ENCODE measurements at regions not wholly inside any gene's neighbourhood (a gene's known extent, or its start where the extent isn't known, plus 50 kb on each side); places are given as distances from the start of the nearest gene placed in this dataset.

DNA sequence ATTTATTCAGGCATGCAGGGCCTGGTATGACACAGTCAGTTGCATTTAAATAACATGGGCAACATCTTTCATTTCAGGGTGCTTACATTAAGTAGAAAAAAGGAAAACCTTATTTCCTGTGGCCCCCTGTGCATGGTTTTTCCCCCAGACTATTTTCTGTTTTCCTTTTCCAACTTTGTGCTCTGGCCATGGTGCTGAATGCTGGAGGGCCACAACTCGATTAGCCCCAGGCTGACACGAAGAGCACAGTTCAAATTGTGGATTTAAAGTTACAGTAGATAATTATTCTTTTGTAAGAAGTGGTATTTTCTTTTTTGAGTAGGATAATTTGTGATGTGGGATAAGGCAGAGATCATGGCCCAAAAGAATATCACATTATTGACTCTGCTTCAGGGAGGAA lies 332.0 kb downstream of the HAO1 start:
- H3K4me1 ChIP-seq (ENCODE audit: control insufficient read depth, extremely low read depth, insufficient read depth, low read length), result no peaks in the 10 kb centered on the region

GRCh38 chr20:7609251-7609650 lies 331.0 kb downstream of the HAO1 start:
- Histone ChIP-seq H3K9me3 (ENCODE audit: control insufficient read depth, low read depth, low read length) (no peaks in the 10 kb centered on the region), H3K4me2 (ENCODE audit: control insufficient read depth, extremely low read depth, insufficient read depth, low read depth, low read length) (no peak overlapping the region), H3K36me3 (ENCODE audit: control insufficient read depth in 2 of 2, extremely low read depth in 1 of 2, insufficient read depth in 2 of 2, low read length in 2 of 2) (no peaks in the 10 kb centered on the region), H4K20me1 (ENCODE audit: control insufficient read depth, extremely low read depth, insufficient read depth, low read length) (no peaks in the 10 kb centered on the region), H3K9me1 (ENCODE audit: control insufficient read depth, extremely low read depth, insufficient read depth, low read length) (no peaks in the 10 kb centered on the region), H3K27me3 (ENCODE audit: control insufficient read depth, extremely low read depth, insufficient read depth, low read length) (no peaks in the 10 kb centered on the region), H3K27ac (ENCODE audit: control insufficient read depth, insufficient read depth, low read length) (no peak overlapping the region), H2AFZ (ENCODE audit: control insufficient read depth, low read length) (no peak overlapping the region), H3K9ac (ENCODE audit: control insufficient read depth, extremely low read depth, insufficient read depth, low read length) (no peak overlapping the region), H3K4me3 (ENCODE audit: control insufficient read depth in 2 of 3, extremely low read depth in 1 of 3, insufficient read depth in 2 of 3, low read depth in 1 of 3, low read length in 3 of 3) (no peak overlapping the region), H3K79me2 (ENCODE audit: control insufficient read depth, insufficient read depth, low read length) (no peaks in the 10 kb centered on the region), H3K4me1 (ENCODE audit: control insufficient read depth, extremely low read depth, insufficient read depth, low read length) (no peaks in the 10 kb centered on the region)
- TF ChIP-seq, protein P1, sequence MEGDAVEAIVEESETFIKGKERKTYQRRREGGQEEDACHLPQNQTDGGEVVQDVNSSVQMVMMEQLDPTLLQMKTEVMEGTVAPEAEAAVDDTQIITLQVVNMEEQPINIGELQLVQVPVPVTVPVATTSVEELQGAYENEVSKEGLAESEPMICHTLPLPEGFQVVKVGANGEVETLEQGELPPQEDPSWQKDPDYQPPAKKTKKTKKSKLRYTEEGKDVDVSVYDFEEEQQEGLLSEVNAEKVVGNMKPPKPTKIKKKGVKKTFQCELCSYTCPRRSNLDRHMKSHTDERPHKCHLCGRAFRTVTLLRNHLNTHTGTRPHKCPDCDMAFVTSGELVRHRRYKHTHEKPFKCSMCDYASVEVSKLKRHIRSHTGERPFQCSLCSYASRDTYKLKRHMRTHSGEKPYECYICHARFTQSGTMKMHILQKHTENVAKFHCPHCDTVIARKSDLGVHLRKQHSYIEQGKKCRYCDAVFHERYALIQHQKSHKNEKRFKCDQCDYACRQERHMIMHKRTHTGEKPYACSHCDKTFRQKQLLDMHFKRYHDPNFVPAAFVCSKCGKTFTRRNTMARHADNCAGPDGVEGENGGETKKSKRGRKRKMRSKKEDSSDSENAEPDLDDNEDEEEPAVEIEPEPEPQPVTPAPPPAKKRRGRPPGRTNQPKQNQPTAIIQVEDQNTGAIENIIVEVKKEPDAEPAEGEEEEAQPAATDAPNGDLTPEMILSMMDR (optimal IDR thresholded peaks at IDR 0.05 in 1 of 3, IDR thresholded peaks at IDR 0.05 in 1 of 3, conservative IDR thresholded peaks at IDR 0.05 in 1 of 3; ENCODE audit: extremely low read depth in 1 of 3, insufficient read depth in 2 of 3, low read length in 3 of 3), result no peak
- no peak for TF ChIP-seq EZH2 (IDR thresholded peaks at IDR 0.05; ENCODE audit: low read length)
- dilution Hi-C loops (cut with MboI; ENCODE audit: extremely low pct_ligation_motif_present, low sequenced_read_pairs), result no loop called here
- no peak for DNase-seq (ENCODE audit: low read depth, low spot score)
- no peak for FAIRE-seq

More for the DNA sequence above, 332.0 kb downstream of the HAO1 start:
- peak; percentile 82 for FAIRE-seq
- Histone ChIP-seq H3K27ac (ENCODE audit: control insufficient read depth, insufficient read depth, low read length) (no peak overlapping the region), H3K9ac (ENCODE audit: control insufficient read depth, extremely low read depth, insufficient read depth, low read length) (no peak overlapping the region), H3K27me3 (ENCODE audit: control insufficient read depth, extremely low read depth, insufficient read depth, low read length) (no peaks in the 10 kb centered on the region), H3K79me2 (ENCODE audit: control insufficient read depth, insufficient read depth, low read length) (no peaks in the 10 kb centered on the region), H3K4me3 (ENCODE audit: control insufficient read depth in 2 of 3, extremely low read depth in 1 of 3, insufficient read depth in 2 of 3, low read depth in 1 of 3, low read length in 3 of 3) (no peak overlapping the region), H3K9me3 (ENCODE audit: control insufficient read depth, low read depth, low read length) (no peaks in the 10 kb centered on the region), H2AFZ (ENCODE audit: control insufficient read depth, low read length) (no peak overlapping the region), H3K4me2 (ENCODE audit: control insufficient read depth, extremely low read depth, insufficient read depth, low read depth, low read length) (no peak overlapping the region), H3K9me1 (ENCODE audit: control insufficient read depth, extremely low read depth, insufficient read depth, low read length) (no peaks in the 10 kb centered on the region), H4K20me1 (ENCODE audit: control insufficient read depth, extremely low read depth, insufficient read depth, low read length) (no peaks in the 10 kb centered on the region), H3K36me3 (ENCODE audit: control insufficient read depth in 2 of 2, extremely low read depth in 1 of 2, insufficient read depth in 2 of 2, low read length in 2 of 2) (no peaks in the 10 kb centered on the region)
- dilution Hi-C loops (cut with MboI; ENCODE audit: extremely low pct_ligation_motif_present, low sequenced_read_pairs), result no loop called here
- no peak for TF ChIP-seq EZH2 (IDR thresholded peaks at IDR 0.05; ENCODE audit: low read length)
- TF ChIP-seq, protein P1 (optimal IDR thresholded peaks at IDR 0.05 in 1 of 3, IDR thresholded peaks at IDR 0.05 in 1 of 3, conservative IDR thresholded peaks at IDR 0.05 in 1 of 3; ENCODE audit: extremely low read depth in 1 of 3, insufficient read depth in 2 of 3, low read length in 3 of 3), result no peak
- no peak for DNase-seq (ENCODE audit: low read depth, low spot score)

Data from keratinocyte (primary cell).